Prostate gland (tissue), 2 donors: ENCODE measurements at regions not wholly inside any gene's neighbourhood (a gene's known extent, or its start where the extent isn't known, plus 50 kb on each side); places are given as distances from the start of the nearest gene placed in this dataset.

ENCODE experiments used
- DNase-seq: peaks from one replicate; pipeline ENCODE4 v3.0.0-alpha.2; 2019; ENCODE audit warnings: low spot score
- H3K27ac ChIP-seq, 2 donors: fragments of 200-600 bp; sonication (generic); 2 replicates each; pipeline ENCODE4 v1.5.1; 2017 to 2019
- H3K27me3 ChIP-seq: fragments of 200-600 bp; sonication (generic); replicated peaks from 2 replicates; pipeline ENCODE4 v1.5.1; 2019; ENCODE audit not compliant: insufficient read depth
- H3K36me3 ChIP-seq, 2 donors: fragments of 200-600 bp; sonication (generic); 1 replicate in 1 of 2; 2 replicates in 1 of 2; pipeline versions ENCODE4 v1.5.1 to v1.8.1; 2017 to 2019
- H3K4me1 ChIP-seq: fragments of 200-600 bp; sonication (generic); replicated peaks from 2 replicates; pipeline ENCODE4 v1.5.1; 2019
- H3K4me3 ChIP-seq, 2 donors: fragments of 200-600 bp; sonication (generic); 2 replicates each; pipeline ENCODE4 v1.5.1; 2017 to 2019
- H3K9me3 ChIP-seq: fragments of 200-600 bp; sonication (generic); 2 replicates; pipeline ENCODE4 v1.5.1; 2017
- CTCF ChIP-seq, 4 experiments: fragments of 200-600 bp in 2 of 4; fragments of 450-650 bp in 2 of 4; sonication (generic) in 2 of 4; IDR thresholded peaks; 1 replicate in 3 of 4; 2 replicates in 1 of 4; pipeline ENCODE4 v1.5.1; 2016 to 2019; ENCODE audit warnings: antibody characterized with exemption in 4 of 4, mild to moderate bottlenecking in 2 of 4, moderate library complexity in 2 of 4
- POLR2A ChIP-seq: fragments of 450-650 bp; IDR thresholded peaks from one replicate; pipeline ENCODE4 v1.6.1; 2016; ENCODE audit warnings: antibody characterized with exemption, mild to moderate bottlenecking
- POLR2AphosphoS5 ChIP-seq: sonication (generic); formaldehyde crosslinking; IDR thresholded peaks from one replicate; pipeline ENCODE4 v1.6.1; 2017; ENCODE audit warnings: antibody characterized with exemption
- WGBS: methylation state at CpG from one replicate; pipeline ENCODE4 v1.1.5; 2018; 5-methylcytosine and 5-hydroxymethylcytosine counted together
- intact Hi-C: fragments of 100-400 bp; cut with DNase I; formaldehyde crosslinking; loops from one replicate; pipeline ENCODE4 v1.14.2; 2022
- small RNA-seq, 2 donors: library from RNA; depleted of rRNA; stranded (forward); fragments of <200 nt; gene quantifications; one replicate each; pipeline ENCODE3, GENCODE V24; 2016

DNA sequence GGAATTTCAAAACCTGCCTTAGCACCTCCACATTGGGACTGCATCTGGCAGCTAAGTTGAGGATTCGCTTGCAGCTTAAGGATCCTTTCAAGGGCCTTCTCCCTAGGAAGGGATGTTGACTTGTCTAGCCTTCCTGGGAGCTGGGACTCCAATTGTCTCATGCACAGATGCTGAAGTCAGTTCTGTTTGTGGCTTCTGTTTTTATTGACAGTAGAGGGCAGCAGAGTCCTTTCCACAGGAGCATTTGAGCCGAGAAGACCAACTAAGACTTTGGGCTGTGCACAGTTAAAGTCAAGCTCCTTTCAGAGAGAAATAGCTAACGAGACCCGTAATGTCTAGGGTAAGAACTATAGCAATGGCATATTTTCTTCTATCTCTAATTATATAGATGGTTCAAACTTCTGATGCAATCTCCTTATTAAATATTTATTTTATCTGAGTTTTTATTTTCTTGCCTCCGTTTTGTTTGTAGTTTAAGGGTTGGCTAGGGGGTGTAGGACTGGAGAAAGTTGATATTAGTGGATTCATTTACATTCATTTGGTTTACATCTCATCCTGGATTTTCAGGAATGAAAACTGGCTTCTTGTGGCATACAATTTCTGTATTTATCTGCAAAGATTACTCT lies 59.7 kb upstream of the KBTBD8 start:
- no peaks in the 10 kb centered on the region for H3K36me3 ChIP-seq
- no peak overlapping the region for H3K4me3 ChIP-seq
- WGBS: 20% methylated on average over 5 of the region's 5 CpGs
- intact Hi-C loops: loop anchor here (10.0 kb wide), 1 partner anchor 1956 kb away; no protein-coding TSS in a partner anchor
- H3K27ac ChIP-seq: no peak overlapping the region
- H3K27me3 ChIP-seq: no peaks in the 10 kb centered on the region
- H3K4me1 ChIP-seq: no peaks in the 10 kb centered on the region
- peak in 3 of 4 experiments; percentile 28 to 48 (median 39) for TF ChIP-seq CTCF (IDR thresholded peaks at IDR 0.05)
- no peak for TF ChIP-seq POLR2AphosphoS5
- no peak for TF ChIP-seq POLR2A
- no peaks in the 10 kb centered on the region for H3K9me3 ChIP-seq
- DNase-seq: peak; percentile 19

DNA sequence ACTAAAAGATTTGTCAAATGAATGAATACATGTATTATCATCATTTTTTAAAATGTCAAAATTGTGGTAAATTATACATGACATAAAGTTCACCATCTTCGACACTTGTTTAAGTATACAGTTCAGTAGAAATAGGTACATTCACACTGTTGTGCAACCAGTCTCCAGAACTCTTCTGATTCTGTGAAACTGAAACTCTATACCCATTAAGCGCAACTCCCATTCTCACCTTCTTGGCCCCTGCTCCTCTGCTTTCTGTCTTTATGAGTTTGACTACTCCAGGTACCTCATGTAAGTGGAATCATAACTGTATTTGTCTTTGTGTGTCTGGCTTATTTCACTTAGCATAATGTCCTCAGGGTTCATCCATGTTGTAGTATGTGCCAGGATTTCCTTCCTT lies 50.1 kb upstream of the KBTBD8 start:
- DNase-seq: no peak
- Histone ChIP-seq H3K4me1 (no peaks in the 10 kb centered on the region), H3K36me3 (no peaks in the 10 kb centered on the region), H3K4me3 (no peak overlapping the region), H3K27ac (no peak overlapping the region), H3K27me3 (no peaks in the 10 kb centered on the region), H3K9me3 (no peaks in the 10 kb centered on the region)
- intact Hi-C loops: no loop called here
- WGBS: 96% methylated on average over 2 of the region's 2 CpGs
- no peak for TF ChIP-seq POLR2AphosphoS5
- TF ChIP-seq CTCF (IDR thresholded peaks at IDR 0.05): no peak
- no peak for TF ChIP-seq POLR2A

Small RNA genes lying in the stretch of these regions (small RNA-seq; reads per million reads assigned to genes)
- 0 reads per million in 2 donors for gene RPL21P41
